Vagina (tissue), 2 donors: ENCODE measurements at regions not wholly inside any gene's neighbourhood (a gene's known extent, or its start where the extent isn't known, plus 50 kb on each side); places are given as distances from the start of the nearest gene placed in this dataset.

Experiments used
- POLR2A ChIP-seq, 2 donors: fragments of 450-650 bp; IDR thresholded peaks; one replicate each; pipeline ENCODE4 v1.6.1; 2017; ENCODE audit warnings: antibody characterized with exemption in 2 of 2, mild to moderate bottlenecking in 2 of 2, moderate library complexity in 2 of 2
- TF ChIP-seq, protein P1 (sequence below), 3 experiments: fragments of 450-650 bp in 2 of 3; fragments of 200-600 bp in 1 of 3; sonication (generic) in 1 of 3; IDR thresholded peaks; one replicate each; pipeline ENCODE4 v1.5.1; 2017 to 2019; ENCODE audit warnings: antibody characterized with exemption in 3 of 3, mild to moderate bottlenecking in 2 of 3, moderate library complexity in 2 of 3

DNA sequence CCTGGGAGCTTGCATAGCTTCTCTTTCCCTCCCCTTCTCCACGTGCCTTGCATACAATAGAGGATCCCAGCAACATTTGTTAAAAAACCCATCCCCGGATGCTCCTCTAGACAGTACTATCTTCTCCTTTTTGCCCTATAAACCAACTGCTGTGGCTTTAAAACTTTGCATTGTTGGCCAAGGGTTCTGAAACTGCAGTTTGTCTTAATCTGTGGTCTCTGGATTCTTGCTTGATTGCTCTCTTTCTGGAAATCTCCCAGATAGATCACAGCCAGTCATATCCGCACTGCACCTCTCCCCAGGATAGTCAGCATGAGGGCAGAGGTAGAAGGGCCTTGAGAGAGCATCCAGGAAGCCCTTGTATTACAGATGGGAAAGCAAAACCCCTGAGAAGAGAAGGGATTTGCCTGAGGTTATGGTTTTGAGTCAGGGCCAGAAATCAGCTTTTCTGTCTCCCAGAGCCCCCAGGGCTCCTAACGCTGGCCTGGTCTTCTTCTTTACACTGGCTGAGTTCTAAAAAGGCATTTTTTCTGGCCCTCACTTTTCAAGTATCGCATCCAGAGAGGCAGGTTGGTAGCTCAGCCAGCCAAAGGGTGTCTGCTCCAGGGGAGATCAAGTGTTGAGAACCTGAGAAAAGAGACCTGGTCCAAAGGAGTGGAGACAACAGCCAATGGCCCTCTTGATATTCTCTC is 70.6 kb downstream of the ADM start:
- no peak for TF ChIP-seq POLR2A (IDR thresholded peaks at IDR 0.05)
- TF ChIP-seq, protein P1, sequence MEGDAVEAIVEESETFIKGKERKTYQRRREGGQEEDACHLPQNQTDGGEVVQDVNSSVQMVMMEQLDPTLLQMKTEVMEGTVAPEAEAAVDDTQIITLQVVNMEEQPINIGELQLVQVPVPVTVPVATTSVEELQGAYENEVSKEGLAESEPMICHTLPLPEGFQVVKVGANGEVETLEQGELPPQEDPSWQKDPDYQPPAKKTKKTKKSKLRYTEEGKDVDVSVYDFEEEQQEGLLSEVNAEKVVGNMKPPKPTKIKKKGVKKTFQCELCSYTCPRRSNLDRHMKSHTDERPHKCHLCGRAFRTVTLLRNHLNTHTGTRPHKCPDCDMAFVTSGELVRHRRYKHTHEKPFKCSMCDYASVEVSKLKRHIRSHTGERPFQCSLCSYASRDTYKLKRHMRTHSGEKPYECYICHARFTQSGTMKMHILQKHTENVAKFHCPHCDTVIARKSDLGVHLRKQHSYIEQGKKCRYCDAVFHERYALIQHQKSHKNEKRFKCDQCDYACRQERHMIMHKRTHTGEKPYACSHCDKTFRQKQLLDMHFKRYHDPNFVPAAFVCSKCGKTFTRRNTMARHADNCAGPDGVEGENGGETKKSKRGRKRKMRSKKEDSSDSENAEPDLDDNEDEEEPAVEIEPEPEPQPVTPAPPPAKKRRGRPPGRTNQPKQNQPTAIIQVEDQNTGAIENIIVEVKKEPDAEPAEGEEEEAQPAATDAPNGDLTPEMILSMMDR (IDR thresholded peaks at IDR 0.05): no peak
